ENCODE measurements at regions not wholly inside any gene's neighbourhood (a gene's known extent, or its start where the extent isn't known, plus 50 kb on each side); places are given as distances from the start of the nearest gene placed in this dataset.

DNA sequence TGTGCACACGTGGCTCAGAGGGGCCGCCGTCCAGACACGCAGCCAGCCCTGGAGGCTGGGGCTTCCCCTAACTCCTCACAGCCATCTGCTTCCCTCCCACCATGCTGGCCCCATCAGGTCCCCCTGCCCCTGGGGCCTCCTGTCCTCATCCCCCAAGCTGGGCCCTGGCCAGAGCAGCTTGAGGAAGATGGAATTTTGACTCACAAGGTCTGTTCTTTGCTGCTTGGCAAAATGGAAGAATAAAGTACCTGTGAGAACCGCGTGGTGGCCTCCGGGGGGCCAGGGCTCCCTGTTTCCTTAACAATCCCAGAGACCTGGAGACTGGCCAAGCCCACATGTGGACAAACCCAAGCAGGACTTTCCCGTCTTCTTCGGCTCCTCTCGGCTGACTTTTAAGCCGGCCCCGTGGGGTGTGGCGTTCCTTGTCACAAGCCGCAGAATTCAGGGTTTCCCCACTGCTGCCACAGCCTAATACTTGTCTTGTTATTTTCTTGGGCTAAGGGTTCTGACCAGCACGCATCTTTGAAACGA, 872.8 kb downstream of the BRD1 start:
- TF ChIP-seq TOX (CRISPR knock-in tag; IDR thresholded peaks at IDR 0.05; ENCODE audit: borderline replicate concordance): no peak
- no peak for TF ChIP-seq ESRRG (CRISPR knock-in tag; IDR thresholded peaks at IDR 0.05)

All from SK-N-SH treated with all-trans-retinoic acid at 6 μM for 48 hours (cell line).